GM21737 (cell line): ENCODE measurements at regions not wholly inside any gene's neighbourhood (a gene's known extent, or its start where the extent isn't known, plus 50 kb on each side); places are given as distances from the start of the nearest gene placed in this dataset.

Experiments used
- ATAC-seq: cut with Tn5 transposase; IDR thresholded peaks from one replicate; pipeline ENCODE4 v1.9.1; 2021; ENCODE audit warnings: mild to moderate bottlenecking, moderate library complexity; ENCODE audit not compliant: unreplicated experiment

GRCh38 chr1:36650200-36651065, 167.7 kb upstream of the CSF3R start:
- ATAC-seq, result no peak

GRCh38 chr1:36645867-36646266, 163.2 kb upstream of the CSF3R start:
- no peak for ATAC-seq

GRCh38 chr1:36644556-36644955, 161.8 kb upstream of the CSF3R start:
- no peak for ATAC-seq

GRCh38 chr1:36643371-36644270, 160.9 kb upstream of the CSF3R start:
- no peak for ATAC-seq

- no peak for ATAC-seq
These were observed 160.1 kb upstream of the CSF3R start for GRCh38 chr1:36642802-36643201.

GRCh38 chr1:36641776-36642175, 159.1 kb upstream of the CSF3R start:
- ATAC-seq, result no peak

- ATAC-seq, result no peak
These were observed 156.7 kb upstream of the CSF3R start for GRCh38 chr1:36639461-36639860.

- no peak for ATAC-seq
These were observed 155.6 kb upstream of the CSF3R start for GRCh38 chr1:36638268-36638667.

- ATAC-seq, result no peak
These were observed 153.5 kb upstream of the CSF3R start for GRCh38 chr1:36636206-36636605.

- ATAC-seq, result no peak
These were observed 152.6 kb upstream of the CSF3R start for GRCh38 chr1:36635284-36635683.

- no peak for ATAC-seq
These were observed 146.1 kb upstream of the CSF3R start for GRCh38 chr1:36628804-36629203.

- ATAC-seq, result no peak
These were observed 143.7 kb upstream of the CSF3R start for GRCh38 chr1:36626435-36626834.

GRCh38 chr1:36625935-36626310, 143.2 kb upstream of the CSF3R start:
- ATAC-seq, result no peak

- no peak for ATAC-seq
These were observed 142.7 kb upstream of the CSF3R start for GRCh38 chr1:36625253-36625934.

GRCh38 chr1:36624466-36624865, 141.8 kb upstream of the CSF3R start:
- ATAC-seq, result no peak

GRCh38 chr1:36622741-36623648, 140.3 kb upstream of the CSF3R start:
- no peak for ATAC-seq

- no peak for ATAC-seq
These were observed 138.8 kb upstream of the CSF3R start for GRCh38 chr1:36621531-36621930.

- ATAC-seq, result no peak
These were observed 137.4 kb upstream of the CSF3R start for GRCh38 chr1:36620142-36620541.

GRCh38 chr1:36614991-36615390, 132.3 kb upstream of the CSF3R start:
- no peak for ATAC-seq

- ATAC-seq, result no peak
These were observed 131.9 kb upstream of the CSF3R start for GRCh38 chr1:36614571-36614970.
